HG03521 (cell line): ENCODE measurements at regions not wholly inside any gene's neighbourhood (a gene's known extent, or its start where the extent isn't known, plus 50 kb on each side); places are given as distances from the start of the nearest gene placed in this dataset.

Source experiments
- ATAC-seq: cut with Tn5 transposase; IDR thresholded peaks from one replicate; pipeline ENCODE4 v1.9.1; 2021; ENCODE audit warnings: mild to moderate bottlenecking, moderate library complexity; ENCODE audit not compliant: unreplicated experiment

- no peak for ATAC-seq
Observed at GRCh38 chr10:131519723-131520605, 208.4 kb upstream of the TCERG1L start.

GRCh38 chr10:131531265-131532190 lies 220.0 kb upstream of the TCERG1L start:
- ATAC-seq: no peak

- no peak for ATAC-seq
Observed at GRCh38 chr10:131532291-131532690, 220.8 kb upstream of the TCERG1L start.

- ATAC-seq: no peak
Observed at GRCh38 chr10:131532745-131533341, 221.3 kb upstream of the TCERG1L start.

- ATAC-seq: no peak
Observed at GRCh38 chr10:131533846-131534526, 222.5 kb upstream of the TCERG1L start.

- ATAC-seq: no peak
Observed at GRCh38 chr10:131534836-131535235, 223.3 kb upstream of the TCERG1L start.

- no peak for ATAC-seq
Observed at GRCh38 chr10:131536676-131537075, 225.2 kb upstream of the TCERG1L start.

- no peak for ATAC-seq
Observed at GRCh38 chr10:131537281-131537680, 225.8 kb upstream of the TCERG1L start.

GRCh38 chr10:131544495-131544894 lies 233.0 kb upstream of the TCERG1L start:
- ATAC-seq: no peak

- ATAC-seq: no peak
Observed at GRCh38 chr10:131546086-131546810, 234.7 kb upstream of the TCERG1L start.

- no peak for ATAC-seq
Observed at GRCh38 chr10:131547129-131547799, 235.7 kb upstream of the TCERG1L start.

GRCh38 chr10:131548176-131548575 lies 236.7 kb upstream of the TCERG1L start:
- ATAC-seq: no peak

- no peak for ATAC-seq
Observed at GRCh38 chr10:131549116-131549515, 237.6 kb upstream of the TCERG1L start.

- ATAC-seq: no peak
Observed at GRCh38 chr10:131553121-131553520, 241.6 kb upstream of the TCERG1L start.

- ATAC-seq: no peak
Observed at GRCh38 chr10:131553581-131553980, 242.1 kb upstream of the TCERG1L start.

- no peak for ATAC-seq
Observed at GRCh38 chr10:131554821-131555220, 243.3 kb upstream of the TCERG1L start.

- no peak for ATAC-seq
Observed at GRCh38 chr10:131555406-131555805, 243.9 kb upstream of the TCERG1L start.

- ATAC-seq: no peak
Observed at GRCh38 chr10:131556061-131556896, 244.8 kb upstream of the TCERG1L start.
